Stimulated activated CD8-positive, alpha-beta memory T cell treated with anti-CD3 and anti-CD28 coated beads, Interleukin-12 subunit alpha, Interleukin-12 subunit beta, amount 100 ng/mL, for 4 hours (primary cell): ENCODE measurements at regions not wholly inside any gene's neighbourhood (a gene's known extent, or its start where the extent isn't known, plus 50 kb on each side); places are given as distances from the start of the nearest gene placed in this dataset.

Experiments
- DNase-seq: peaks from one replicate; pipeline ENCODE4 v3.0.0-alpha.2; 2020; ENCODE audit warnings: low read depth

- DNase-seq: no peak
Measured at GRCh38 chr4:53813998-53814397, 222.7 kb upstream of the LNX1 start.

DNA sequence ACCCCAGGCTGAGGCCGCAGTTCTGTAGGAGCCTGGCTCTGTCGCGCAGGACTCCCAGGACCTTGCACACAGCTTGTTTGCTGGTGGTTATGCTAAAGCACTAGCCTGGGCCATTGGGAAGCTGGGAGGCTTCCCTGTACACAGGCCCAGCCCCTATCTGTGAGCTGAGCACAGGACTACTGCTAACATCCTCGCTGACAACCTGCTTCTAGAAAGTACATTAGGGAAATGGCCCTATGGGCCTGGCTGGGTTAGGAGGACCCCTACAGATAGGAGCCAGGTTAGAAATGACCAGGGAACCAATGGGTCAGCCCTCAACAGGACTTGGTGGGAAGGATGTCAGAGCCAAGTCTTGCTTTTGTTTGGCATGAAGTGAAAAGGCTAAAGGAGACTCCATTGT is 219.4 kb upstream of the LNX1 start:
- no peak for DNase-seq

- DNase-seq: no peak
Measured at GRCh38 chr4:53809816-53810215, 218.5 kb upstream of the LNX1 start.

GRCh38 chr4:53805291-53805690 is 214.0 kb upstream of the LNX1 start:
- no peak for DNase-seq

- no peak for DNase-seq
Measured at GRCh38 chr4:53804719-53805118, 213.4 kb upstream of the LNX1 start.

DNA sequence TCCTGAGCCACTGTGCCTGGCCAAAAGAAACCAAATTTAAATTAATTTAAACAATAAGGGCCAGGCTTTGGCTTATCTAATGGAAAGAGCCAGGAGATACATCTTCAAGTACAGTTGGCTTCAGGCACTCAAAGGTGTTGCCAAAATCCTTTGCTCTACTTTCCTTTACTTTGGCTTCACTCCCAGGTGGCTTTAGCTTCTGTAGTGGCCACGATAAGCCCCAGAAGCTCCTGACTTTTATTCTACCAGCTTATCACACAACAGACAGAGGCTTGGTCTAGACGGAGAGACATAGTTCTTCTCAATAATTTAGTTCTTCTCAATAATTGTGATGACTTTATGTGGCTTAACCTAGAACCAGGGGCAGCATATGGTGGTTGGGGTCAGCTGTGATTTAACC is 211.2 kb upstream of the LNX1 start:
- DNase-seq: no peak

DNA sequence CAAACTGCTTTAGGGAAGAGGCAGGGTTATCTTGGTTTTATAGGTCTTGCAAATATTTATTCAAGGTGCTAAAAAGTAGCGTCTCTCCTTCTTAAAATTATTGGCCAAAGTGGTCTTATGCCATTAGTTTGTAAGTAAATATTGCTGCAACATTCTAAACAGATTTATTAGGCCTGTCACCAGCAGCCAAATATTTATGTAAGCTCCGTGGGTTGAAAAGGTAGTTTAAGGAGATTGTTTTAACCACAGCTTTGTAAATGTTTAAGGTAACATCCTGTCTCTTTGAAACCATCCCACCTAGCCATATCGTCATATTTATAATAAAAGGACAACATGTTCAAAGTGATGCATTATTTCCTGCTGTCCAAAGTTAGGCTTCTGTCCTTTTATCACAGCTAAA is 210.1 kb upstream of the LNX1 start:
- no peak for DNase-seq

DNA sequence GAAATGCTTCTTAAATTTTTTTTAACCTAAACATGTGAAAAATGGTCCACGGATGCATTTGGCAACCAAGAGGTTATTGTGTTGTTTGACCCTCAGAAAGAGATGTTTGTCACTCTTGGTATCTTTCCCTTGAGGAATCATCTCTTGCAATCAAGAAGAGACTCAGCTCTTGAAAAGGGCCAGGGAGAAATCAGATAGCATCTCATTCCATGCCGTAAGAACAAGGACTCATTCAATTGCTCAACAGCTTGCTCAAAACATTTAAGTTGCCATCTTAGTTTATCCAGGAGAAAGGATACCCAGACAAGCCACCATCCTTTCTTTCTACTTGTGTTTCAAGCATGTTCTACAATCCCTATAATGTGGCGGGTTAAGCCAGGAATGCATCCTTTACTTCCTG is 209.5 kb upstream of the LNX1 start:
- no peak for DNase-seq

- no peak for DNase-seq
Measured at GRCh38 chr4:53793096-53793495, 201.8 kb upstream of the LNX1 start.

- no peak for DNase-seq
Measured at GRCh38 chr4:53790286-53790685, 199.0 kb upstream of the LNX1 start.

GRCh38 chr4:53788621-53789020 is 197.3 kb upstream of the LNX1 start:
- DNase-seq: no peak

DNA sequence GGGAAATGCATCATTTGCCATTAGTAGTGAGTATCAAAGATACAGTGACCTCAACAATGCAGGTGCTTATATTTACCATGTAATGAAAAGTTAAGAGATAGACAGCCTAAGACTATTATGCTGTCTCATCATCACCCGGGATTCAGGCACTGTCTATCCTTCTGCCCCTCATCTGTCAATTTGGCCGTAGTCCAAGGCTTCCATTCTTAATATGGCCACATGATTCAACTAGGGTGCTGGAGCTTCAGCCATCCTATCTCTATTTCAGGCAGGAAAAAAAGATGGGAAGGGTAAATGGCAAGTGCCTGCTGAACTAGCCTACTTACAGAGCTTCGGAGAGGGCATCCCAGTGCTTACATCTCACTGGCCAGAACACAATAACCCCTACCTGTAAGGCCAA is 196.7 kb upstream of the LNX1 start:
- DNase-seq: no peak

DNA sequence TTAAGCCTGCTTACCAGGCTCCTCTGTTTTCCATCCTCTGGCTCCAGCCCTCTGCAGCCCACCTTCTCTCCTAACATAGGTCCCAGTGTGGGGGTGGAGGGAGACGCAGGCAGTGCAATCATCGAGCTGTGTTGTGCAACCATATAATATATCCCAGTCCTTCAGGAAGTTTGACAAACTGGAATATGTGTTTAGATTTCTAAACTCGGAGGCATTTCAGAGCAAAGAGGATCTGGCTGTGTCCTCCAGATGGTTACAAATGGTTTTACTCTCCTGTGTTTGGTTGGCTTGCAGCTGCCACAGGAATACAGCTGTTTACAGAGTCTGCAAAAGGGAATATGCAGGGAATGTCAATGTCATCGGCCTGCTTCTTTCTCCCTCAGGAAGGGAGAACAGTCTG is 195.3 kb upstream of the LNX1 start:
- no peak for DNase-seq

DNA sequence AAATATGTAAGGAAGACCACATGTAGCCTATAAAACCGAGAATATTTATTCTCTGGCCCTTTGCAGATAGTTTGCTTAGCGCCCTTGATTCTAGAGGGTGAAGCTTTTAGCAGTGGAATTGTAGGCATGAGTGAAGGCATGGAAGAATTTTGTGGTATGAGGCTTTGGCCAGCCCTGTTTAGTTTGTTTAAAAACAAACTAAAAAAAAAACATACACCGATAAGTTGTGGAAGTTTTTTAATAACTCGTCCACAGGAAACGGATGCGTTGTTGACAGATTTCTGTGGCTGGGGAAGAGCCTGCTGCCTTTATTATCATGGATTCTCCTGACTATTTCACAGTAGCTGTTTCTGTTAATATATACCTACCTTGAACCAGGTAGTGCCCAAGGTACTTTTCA is 194.7 kb upstream of the LNX1 start:
- no peak for DNase-seq

DNA sequence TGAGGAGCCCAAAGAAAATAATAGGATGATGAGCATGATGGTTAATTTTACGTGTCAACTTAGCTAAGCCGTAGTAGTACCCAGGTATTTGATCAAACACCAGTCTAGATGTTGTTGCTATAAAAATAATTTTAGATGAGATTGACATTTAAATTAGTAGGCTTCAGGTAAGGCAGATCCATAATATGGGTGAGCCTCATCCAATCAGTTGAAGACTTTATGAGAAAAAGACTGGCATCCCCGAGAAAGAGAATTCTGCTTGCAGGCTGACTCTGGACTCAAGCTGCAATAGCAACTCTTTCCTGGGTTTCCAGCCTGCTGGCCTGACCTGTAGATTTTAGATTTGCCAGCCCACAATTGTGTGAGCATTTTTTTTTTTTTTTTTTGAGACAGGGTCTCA is 192.8 kb upstream of the LNX1 start:
- no peak for DNase-seq

DNA sequence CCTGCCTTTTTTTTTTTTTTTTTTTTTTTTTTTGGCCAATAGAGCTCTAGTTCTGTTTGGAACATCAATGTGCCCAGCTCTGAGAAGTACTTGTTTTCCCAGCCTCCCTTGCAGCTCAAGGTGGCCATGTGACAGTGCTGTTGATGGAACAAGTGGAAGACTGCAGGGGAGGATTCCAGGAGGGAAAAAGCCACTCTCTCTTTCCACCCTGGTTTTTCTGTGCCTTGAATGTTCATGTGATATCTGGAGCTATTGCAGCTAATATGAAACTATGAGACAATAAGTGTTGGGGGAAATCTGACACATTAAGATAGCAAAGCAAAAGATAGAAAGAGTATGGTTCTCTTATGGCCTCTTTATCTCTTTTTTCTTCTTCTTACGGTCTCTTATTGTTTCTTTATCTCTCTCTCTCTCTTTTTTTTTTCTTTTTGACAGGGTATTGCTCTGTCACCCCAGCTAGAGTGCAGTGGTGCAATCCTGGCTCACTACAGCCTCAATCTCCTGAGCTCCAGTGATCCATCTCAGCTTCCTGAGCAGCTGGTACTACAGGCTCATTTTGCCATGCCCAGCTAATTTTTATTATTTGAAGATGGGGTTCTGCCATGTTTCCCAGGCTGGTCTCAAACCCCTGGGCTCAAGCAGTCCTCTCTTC is 192.0 kb upstream of the LNX1 start:
- DNase-seq: no peak

- DNase-seq: no peak
Measured at GRCh38 chr4:53782458-53782845, 191.2 kb upstream of the LNX1 start.

- no peak for DNase-seq
Measured at GRCh38 chr4:53781629-53782457, 190.6 kb upstream of the LNX1 start.

- DNase-seq: no peak
Measured at GRCh38 chr4:53780736-53781400, 189.6 kb upstream of the LNX1 start.

DNA sequence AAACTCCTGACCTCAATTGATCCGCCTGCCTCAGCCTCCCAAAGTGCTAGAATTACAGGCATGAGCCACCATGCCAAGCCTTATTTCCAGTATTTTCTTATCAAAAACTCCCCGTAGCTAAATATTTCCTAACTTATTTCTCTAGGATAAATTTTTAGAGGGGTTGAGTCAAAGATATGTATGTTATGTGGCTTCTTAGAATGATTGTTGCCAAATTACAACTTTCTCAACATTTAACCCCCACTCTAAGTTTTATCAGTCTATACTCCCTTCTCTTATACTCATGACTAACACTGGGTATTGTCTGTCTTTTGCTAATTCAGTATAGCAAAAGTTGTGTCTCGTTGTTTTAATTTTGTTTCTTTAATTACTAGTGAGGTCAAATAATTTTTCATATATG is 187.7 kb upstream of the LNX1 start:
- no peak for DNase-seq

DNA sequence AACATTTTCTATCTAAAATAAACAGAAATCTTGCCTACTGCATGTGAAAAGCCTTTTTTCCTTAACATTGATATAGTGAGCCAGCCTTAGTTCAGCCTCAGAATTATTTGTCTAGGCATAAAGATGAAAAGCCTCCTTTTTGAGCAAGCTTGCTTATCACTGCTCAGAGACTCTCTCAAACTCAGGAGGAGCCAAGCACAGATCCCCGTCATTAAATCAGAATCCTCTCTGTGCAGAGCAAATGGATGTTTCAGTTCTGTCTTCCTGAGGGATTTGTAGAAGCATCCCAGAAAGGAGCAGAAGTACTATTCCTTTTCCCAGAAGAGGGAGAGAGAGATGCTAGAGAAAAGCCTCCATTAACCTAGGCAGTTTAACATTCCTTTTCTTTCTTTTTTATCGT is 186.9 kb upstream of the LNX1 start:
- DNase-seq: no peak

- DNase-seq: no peak
Measured at GRCh38 chr4:53777244-53777984, 186.1 kb upstream of the LNX1 start.

- no peak for DNase-seq
Measured at GRCh38 chr4:53776141-53776540, 184.9 kb upstream of the LNX1 start.
